ENCODE measurements at regions not wholly inside any gene's neighbourhood (a gene's known extent, or its start where the extent isn't known, plus 50 kb on each side); places are given as distances from the start of the nearest gene placed in this dataset.

- no peak for DNase-seq
Measured at GRCh38 chr6:105954148-105954547, 132.0 kb upstream of the PRDM1 start.

DNA sequence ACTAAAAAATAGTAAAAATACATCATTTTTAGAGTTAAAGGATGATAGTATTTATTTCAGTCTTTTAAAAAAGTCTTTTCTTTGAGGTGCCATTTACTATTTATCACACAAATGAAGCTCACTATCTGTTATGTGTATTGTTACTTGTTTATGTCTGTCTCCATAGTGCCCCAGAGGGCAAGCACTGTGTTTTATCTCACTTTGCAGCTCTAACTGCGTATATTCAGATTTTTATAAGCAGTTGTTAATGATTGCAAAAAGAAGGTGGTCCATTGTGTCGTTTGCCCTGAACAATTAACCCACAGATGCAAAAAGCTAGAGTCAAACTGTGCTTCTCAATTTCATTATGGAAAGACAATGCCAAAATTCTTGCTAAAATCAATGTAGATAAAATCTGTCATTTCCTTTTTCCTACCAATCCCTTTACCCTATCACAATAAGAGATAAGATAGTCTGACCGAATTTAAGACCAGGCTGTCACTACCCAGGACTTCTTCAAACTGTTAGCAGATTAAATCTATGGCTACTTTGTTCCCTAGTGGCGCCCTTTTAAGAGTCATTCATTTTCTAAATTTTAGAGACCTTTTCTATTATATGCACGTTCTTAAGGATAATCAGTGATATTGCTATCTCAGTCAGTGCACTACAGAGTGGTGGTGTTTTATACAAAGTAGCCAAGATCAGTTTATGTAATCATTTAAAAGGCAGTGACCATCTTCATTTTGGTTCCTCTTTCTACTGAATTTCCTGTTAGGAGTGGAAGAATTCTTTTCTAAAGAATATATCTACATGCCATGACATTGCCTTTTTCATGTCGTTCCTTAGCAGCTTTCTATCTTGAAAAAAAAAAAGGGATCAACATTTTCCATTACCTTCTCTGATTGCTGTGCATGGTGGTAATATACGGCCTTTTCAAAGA, 133.1 kb upstream of the PRDM1 start:
- no peak for DNase-seq

DNA sequence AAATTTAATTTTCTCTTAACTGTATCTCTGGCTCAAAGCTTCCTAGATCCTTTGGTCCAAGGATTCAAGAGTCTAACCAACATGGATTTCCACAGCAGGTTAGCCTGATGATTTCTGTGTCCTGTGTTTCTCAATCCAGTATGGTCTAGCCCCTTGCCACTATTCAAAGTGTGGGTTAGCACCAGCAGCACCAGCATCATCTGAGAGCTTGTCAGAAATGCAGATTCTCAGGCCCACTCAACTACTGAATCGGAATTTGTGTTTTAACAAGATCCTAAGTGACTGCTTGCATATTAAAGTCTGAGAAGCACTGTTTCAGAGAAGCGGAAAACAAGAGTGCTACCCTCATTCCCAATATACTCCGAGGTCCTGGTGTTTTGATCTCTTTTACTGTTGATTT, 133.8 kb upstream of the PRDM1 start:
- no peak for DNase-seq

- no peak for DNase-seq
Measured at GRCh38 chr6:105951322-105951721, 134.8 kb upstream of the PRDM1 start.

DNA sequence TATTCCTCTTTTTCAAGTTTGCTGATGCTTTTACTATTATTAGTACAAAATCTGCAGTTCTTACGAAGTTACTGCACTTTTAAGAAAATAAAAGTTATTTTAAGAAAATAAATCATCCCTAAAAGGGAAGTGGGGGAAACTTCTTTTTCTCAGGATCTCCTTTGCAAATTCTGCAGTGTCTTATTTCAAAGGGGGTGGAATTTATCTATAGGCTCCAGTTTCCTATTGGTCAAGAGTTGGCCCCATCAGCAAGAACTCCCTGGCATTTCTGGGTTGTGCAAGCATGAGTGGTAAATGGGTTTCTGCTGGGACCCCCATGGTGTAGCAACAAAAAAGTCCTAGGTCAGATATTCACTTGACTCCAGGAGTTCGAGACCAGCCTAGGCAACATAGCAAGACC, 136.3 kb upstream of the PRDM1 start:
- DNase-seq = no peak

DNA sequence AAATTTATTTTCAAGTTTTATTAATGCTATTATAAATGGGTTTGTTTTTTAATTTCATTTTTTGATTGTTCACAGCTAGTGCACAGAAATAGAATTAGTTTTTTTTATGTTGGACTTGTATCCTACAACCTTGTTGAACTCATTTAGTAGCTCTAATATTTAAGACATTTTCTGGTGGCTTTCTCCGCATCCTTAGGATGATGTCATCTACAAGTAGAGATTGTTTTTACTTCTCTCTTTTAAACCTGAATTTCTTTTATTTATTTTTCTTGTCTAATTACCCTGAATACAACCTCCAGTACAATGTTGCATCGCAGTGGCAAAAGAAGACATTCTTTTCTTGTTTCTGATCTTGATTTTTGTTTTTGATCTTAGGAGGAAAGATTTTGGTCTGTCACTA, 142.6 kb upstream of the PRDM1 start:
- no peak for DNase-seq

DNA sequence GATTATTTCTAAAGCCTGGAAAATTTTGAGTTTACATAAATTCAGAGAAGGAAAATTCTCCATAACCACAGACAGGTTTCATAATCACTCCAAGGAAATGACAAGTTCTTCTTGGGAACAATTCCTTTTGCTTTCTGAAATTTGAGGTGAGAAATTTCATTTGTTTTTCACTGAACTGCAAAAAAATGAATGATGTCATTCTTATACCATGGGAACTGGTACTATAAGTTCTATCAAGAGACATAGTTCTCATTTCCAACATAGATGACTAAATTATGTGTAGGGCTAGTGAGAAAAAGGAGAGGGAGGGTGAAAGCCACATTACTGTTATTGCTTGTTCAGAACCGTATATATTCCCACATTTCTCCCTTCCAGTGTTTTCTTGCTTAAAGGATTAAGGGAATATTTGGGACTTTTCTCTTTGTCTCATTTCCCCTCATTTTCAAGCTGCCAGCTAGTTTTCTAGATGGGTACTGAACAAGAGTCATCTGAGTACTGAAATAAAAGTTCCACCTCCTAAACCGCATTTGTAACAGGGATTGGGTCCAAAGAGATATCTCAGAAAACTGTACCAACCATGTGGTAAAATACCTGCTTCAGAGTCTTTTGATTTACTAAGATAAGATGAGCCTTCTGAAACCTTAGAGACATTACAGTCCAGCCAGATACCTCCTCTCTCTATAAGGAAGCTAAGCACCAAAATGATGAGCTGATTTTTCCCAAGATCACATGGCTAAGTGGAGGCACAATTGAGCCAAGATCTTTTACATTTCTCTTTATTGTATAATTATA, 144.3 kb upstream of the PRDM1 start:
- no peak for DNase-seq

DNA sequence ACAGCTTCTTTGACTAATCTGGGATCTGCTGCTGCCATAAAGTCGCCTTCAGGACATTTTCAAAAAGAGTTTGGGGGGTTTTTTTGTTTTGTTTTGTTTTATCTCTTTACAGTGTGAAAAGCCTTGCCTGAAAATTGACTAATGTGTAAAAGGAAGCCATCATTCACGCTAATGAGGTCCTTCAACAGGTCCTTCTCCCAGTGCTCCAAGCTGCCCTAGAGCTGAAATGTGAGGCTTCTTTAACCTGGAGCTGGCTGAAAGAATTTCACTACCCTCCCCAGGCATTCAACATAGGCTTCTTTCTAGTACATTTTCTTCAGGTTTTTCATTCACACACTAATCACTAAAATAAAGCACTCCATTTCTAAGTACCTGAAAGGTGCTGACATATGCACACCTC, 145.1 kb upstream of the PRDM1 start:
- no peak for DNase-seq

GRCh38 chr6:105936972-105937371, 149.2 kb upstream of the PRDM1 start:
- DNase-seq = no peak

DNA sequence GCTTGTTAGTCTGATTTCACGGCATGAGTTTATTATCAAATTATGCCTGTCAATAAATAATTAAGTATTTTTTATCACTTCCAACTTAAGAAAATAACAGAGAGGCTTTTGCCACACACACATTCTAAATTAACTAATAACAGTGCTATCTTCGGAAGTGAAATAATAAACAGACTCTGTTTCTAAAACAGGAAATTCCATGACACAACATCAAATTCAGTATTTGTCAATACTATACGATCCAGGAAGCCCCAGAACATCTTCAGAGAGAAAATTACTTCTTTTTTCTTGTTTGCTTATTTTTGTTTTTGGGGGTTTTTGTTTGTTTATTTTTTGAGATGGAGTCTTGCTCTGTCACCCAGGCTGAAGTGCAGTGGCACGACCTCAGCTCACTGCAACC, 150.7 kb upstream of the PRDM1 start:
- DNase-seq = no peak

- DNase-seq = no peak
Measured at GRCh38 chr6:105934708-105935107, 151.4 kb upstream of the PRDM1 start.

- DNase-seq = no peak
Measured at GRCh38 chr6:105932440-105932839, 153.7 kb upstream of the PRDM1 start.

- no peak for DNase-seq
Measured at GRCh38 chr6:105929626-105930025, 156.5 kb upstream of the PRDM1 start.

DNA sequence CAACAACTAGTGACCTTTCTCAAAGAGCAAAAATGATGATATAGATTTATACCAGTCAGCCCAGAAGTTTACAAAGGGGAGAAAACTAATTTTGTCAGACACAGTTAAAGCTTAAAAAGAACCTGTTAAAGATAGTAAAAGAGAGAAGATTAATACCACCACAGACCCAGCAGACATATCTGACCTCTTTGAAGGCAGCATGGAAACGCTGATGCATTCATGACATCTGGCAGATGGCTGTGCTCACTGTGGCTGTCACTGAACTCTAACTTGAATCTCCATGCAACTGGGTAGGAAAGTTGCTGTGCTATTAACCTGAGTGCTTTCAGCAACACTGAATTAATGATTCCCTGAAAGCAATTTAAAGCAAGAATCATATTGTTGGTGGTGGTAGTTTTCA, 159.8 kb upstream of the PRDM1 start:
- no peak for DNase-seq

- DNase-seq = no peak
Measured at GRCh38 chr6:105925706-105926105, 160.4 kb upstream of the PRDM1 start.

DNA sequence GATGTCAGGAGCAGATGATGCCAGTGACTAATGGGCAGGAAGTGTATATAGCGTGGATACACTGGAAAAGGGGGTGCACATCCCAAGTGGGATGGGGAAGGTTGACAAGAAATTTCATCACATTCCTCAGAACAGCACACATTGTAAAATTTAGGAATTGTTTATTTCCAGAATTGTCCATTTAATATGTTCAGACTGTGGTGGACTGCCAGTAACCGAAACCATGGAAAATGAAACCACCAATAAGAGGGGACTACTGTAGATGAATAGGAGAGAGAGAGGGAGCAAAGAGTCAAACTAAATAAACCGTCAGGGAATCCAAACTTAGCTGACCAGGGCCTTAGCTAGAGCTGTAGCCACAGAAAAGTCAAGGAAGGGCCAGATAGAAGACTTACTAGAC, 164.4 kb upstream of the PRDM1 start:
- DNase-seq = no peak

GRCh38 chr6:105920071-105920470, 166.1 kb upstream of the PRDM1 start:
- DNase-seq = no peak

DNA sequence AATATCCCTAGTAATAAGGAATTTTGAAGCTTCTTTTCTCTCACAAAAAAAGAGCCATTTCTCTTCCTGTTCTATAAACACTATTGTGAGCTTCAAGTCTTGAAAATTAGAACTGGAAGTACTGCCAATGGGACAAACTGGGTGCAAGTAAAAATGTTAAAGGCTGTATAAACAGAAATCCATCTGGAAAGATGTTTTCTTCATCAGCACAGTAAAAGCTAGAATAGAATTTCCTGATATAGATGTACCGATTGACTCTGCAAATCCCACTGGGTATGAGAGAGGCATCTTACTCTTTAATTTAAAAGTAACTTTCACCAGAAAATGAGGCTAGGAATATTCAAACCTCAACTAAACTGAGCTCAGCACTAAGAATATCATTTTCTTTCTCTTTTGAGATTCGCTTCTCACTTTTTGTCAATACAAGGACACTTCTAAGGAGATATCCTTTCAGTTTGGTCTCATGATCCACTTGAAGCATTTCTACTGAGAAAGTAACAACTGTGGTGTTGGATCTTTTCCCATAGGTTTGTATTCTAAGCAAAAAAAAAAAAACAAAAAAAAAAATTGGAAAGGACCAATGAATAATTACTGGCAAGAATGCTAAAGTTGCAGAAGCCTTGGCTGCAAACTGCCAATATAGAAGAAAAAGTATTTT, 169.0 kb upstream of the PRDM1 start:
- no peak for DNase-seq

DNA sequence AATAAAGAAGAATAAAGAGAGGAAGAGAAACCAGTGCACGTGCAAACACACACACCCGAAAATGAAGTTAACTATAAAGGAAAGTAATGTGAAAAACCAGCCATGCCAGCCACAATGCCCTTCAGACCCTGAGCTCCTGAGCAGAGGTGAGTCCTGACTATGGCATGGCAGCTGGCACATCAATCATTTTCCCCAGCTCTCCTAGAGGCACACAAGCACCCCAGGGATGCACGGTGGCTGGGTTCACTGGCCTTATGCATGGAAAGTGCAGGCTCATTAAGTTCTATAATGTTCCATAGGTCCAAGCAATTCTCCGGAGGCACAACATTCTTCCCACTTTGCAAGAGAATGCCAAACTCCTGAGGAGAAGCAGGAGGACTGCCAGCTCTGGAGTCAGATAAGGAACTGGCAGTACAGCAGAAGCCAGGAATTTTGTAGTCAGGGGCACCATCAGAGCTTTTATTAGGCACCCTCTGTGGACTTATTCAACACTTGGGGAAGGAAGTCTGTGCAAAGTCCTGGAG, 175.0 kb upstream of the PRDM1 start:
- DNase-seq = no peak

GRCh38 chr6:105909106-105909505, 177.0 kb upstream of the PRDM1 start:
- no peak for DNase-seq

DNA sequence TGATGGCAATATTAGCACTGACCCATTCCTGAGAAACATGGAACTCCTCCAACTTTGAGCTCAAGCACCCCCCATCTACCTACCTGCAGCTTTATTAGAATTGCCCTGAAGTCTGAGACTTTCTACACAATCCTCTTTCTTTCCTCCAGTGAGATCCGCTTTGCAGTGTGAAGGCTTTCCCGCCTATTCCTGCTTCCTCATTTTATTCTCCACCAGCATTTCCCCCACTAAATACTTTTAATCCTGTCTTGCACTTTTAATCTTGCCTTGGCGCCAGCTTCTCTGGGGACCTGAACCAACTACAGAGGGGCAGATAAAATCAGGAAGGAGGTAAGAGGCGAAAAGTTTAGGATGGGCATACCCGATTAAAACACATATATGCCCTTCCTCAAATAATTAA, 178.1 kb upstream of the PRDM1 start:
- no peak for DNase-seq

GRCh38 chr6:105907301-105907700, 178.8 kb upstream of the PRDM1 start:
- DNase-seq = no peak

DNA sequence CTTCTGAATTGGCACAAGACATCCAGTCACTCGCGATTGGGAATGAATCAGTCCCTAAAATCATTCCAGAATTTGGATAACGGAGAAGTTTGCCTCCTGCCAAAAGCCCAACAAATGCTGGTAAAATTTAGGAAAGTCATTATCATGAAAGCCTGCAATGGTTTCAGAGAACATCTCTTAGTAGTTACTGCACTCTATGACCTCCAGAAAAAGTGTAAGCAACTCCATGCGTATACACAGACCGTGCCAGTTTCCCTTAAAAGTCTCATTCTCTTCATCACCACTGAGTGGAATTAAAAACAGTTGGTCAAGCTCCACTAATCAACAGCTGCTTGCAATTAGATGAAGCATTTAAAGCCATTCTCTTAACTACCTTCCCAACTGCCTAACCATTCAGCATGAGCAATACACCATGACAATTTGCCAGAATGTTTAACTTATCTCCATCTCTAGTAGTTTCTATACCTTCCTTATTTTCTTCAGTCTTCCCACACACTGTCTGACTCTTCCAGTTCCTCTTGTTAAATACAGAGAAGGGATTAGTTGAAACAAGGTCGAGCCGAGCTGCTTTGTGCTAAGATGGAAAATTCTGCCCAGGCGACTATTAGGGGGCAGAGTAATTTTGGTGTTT, 183.6 kb upstream of the PRDM1 start:
- DNase-seq = no peak
